ENCODE measurements at regions not wholly inside any gene's neighbourhood (a gene's known extent, or its start where the extent isn't known, plus 50 kb on each side); places are given as distances from the start of the nearest gene placed in this dataset.

- Mint-ChIP-seq H3K4me3 (no peak overlapping the region), H3K27me3 (no peaks in the 10 kb centered on the region), H3K27ac (ENCODE audit: low read depth) (no peak overlapping the region), H3K9me3 (peaks cover 19% of the 10 kb centered on the region), H3K4me1 (no peaks in the 10 kb centered on the region), H3K36me3 (ENCODE audit: insufficient read depth) (no peaks in the 10 kb centered on the region)
- DNase-seq (ENCODE audit: low spot score in 2 of 2) (no peak), ATAC-seq (replicated peaks; ENCODE audit: extremely low read depth, poor library complexity, severe bottlenecking) (no peak)
Observed at GRCh38 chr4:11011249-11011648, 326.7 kb upstream of the CLNK start.

DNA sequence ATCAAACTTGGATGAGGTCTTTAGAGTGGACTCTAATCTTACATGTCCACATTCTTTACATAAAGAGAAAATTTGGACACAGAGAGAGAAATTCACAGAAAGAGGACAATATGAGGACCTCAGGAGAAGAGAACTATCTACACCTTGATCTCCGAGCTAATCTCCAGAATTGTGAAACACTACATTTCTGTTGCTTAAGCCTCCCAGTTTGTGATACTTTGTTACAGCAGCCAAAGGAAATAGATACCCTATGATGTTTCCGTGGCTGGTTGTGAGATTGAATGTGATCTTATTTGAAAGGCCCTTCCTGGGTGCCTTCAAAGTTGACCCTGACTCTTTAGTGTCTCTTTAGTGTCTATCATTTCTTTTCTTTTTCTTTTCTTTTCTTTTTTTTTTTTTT is 326.1 kb upstream of the CLNK start:
- ATAC-seq (replicated peaks; ENCODE audit: extremely low read depth, poor library complexity, severe bottlenecking) = no peak
- no peaks in the 10 kb centered on the region for H3K27me3 Mint-ChIP-seq

GRCh38 chr4:11009281-11009680 is 324.7 kb upstream of the CLNK start:
- H3K9me3 Mint-ChIP-seq = peaks cover 19% of the 10 kb centered on the region
- no peaks in the 10 kb centered on the region for H3K27me3 Mint-ChIP-seq
- ATAC-seq (replicated peaks; ENCODE audit: extremely low read depth, poor library complexity, severe bottlenecking) (no peak), DNase-seq (ENCODE audit: low spot score in 2 of 2) (no peak)
- H3K27ac Mint-ChIP-seq (ENCODE audit: low read depth) = no peak overlapping the region
- no peaks in the 10 kb centered on the region for H3K36me3 Mint-ChIP-seq (ENCODE audit: insufficient read depth)
- no peak overlapping the region for H3K4me3 Mint-ChIP-seq
- H3K4me1 Mint-ChIP-seq = no peaks in the 10 kb centered on the region

More for the DNA sequence above, 326.1 kb upstream of the CLNK start:
- Mint-ChIP-seq H3K4me1 (no peaks in the 10 kb centered on the region), H3K27ac (ENCODE audit: low read depth) (no peak overlapping the region), H3K36me3 (ENCODE audit: insufficient read depth) (no peaks in the 10 kb centered on the region), H3K4me3 (no peak overlapping the region), H3K9me3 (peaks cover 19% of the 10 kb centered on the region)
- no peak for DNase-seq (ENCODE audit: low spot score in 2 of 2)

GRCh38 chr4:11005300-11005699 is 320.7 kb upstream of the CLNK start:
- no peak overlapping the region for H3K27ac Mint-ChIP-seq (ENCODE audit: low read depth)
- H3K9me3 Mint-ChIP-seq = peaks cover 13% of the 10 kb centered on the region
- H3K4me3 Mint-ChIP-seq = no peak overlapping the region
- H3K27me3 Mint-ChIP-seq = no peaks in the 10 kb centered on the region
- no peak for DNase-seq (ENCODE audit: low spot score in 2 of 2)
- no peaks in the 10 kb centered on the region for H3K4me1 Mint-ChIP-seq
- no peak for ATAC-seq (replicated peaks; ENCODE audit: extremely low read depth, poor library complexity, severe bottlenecking)
- H3K36me3 Mint-ChIP-seq (ENCODE audit: insufficient read depth) = no peaks in the 10 kb centered on the region

GRCh38 chr4:11004818-11005217 is 320.2 kb upstream of the CLNK start:
- H3K27ac Mint-ChIP-seq (ENCODE audit: low read depth) = no peak overlapping the region
- no peak overlapping the region for H3K4me3 Mint-ChIP-seq
- no peaks in the 10 kb centered on the region for H3K27me3 Mint-ChIP-seq
- DNase-seq (ENCODE audit: low spot score in 2 of 2) (no peak), ATAC-seq (replicated peaks; ENCODE audit: extremely low read depth, poor library complexity, severe bottlenecking) (no peak)
- no peaks in the 10 kb centered on the region for H3K36me3 Mint-ChIP-seq (ENCODE audit: insufficient read depth)
- H3K9me3 Mint-ChIP-seq = peaks cover 13% of the 10 kb centered on the region
- H3K4me1 Mint-ChIP-seq = no peaks in the 10 kb centered on the region

DNA sequence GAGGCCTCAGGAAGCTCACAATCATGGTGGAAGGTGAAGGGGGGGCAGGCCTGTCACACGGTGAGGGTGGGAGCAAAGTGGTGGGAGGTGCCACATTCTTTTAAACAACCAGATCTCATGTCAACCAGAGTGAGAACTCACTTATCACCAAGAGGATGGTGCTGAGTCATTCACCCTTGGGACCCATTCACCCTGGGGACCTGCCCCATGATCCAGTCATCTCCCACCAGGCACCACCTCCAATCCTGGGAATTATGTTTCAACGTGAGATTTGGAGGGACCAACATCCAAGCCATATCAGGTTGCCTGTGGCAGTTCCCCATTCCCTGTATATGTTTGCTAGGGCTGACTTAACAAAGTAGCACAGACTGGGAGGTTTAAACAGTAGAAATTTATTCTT is 318.4 kb upstream of the CLNK start:
- Mint-ChIP-seq H3K27ac (ENCODE audit: low read depth) (no peak overlapping the region), H3K4me1 (no peaks in the 10 kb centered on the region), H3K4me3 (no peak overlapping the region), H3K27me3 (no peaks in the 10 kb centered on the region), H3K36me3 (ENCODE audit: insufficient read depth) (no peaks in the 10 kb centered on the region), H3K9me3 (peaks cover 10% of the 10 kb centered on the region)
- no peak for DNase-seq (ENCODE audit: low spot score in 2 of 2)
- ATAC-seq (replicated peaks; ENCODE audit: extremely low read depth, poor library complexity, severe bottlenecking) = no peak

GRCh38 chr4:10998846-10999245 is 314.3 kb upstream of the CLNK start:
- ATAC-seq (replicated peaks; ENCODE audit: extremely low read depth, poor library complexity, severe bottlenecking) (no peak), DNase-seq (ENCODE audit: low spot score in 2 of 2) (no peak)
- no peaks in the 10 kb centered on the region for H3K4me1 Mint-ChIP-seq
- no peak overlapping the region for H3K4me3 Mint-ChIP-seq
- no peaks in the 10 kb centered on the region for H3K9me3 Mint-ChIP-seq
- no peak overlapping the region for H3K27ac Mint-ChIP-seq (ENCODE audit: low read depth)
- H3K36me3 Mint-ChIP-seq (ENCODE audit: insufficient read depth) = no peaks in the 10 kb centered on the region
- H3K27me3 Mint-ChIP-seq = no peaks in the 10 kb centered on the region

DNA sequence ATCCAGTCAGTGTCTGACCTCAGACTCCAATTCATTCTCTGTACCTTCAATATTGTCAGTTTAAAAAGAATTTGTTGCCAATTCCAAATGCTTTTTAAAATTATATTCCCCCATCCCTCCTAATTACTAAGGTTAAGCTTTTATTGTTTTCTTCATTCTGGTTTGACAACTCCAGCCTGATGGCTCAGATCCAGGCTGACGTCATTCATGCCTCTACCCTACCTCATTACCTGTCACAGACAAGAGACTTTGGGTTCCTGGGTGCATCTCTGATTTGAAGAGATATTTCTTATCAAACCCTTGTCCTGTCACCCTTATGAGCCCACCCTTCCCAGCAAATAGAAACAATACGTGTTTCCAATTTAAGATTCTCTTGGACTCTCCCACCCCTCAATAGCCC is 300.2 kb upstream of the CLNK start:
- Mint-ChIP-seq H3K4me1 (no peaks in the 10 kb centered on the region), H3K4me3 (no peak overlapping the region), H3K27ac (ENCODE audit: low read depth) (no peak overlapping the region), H3K9me3 (no peaks in the 10 kb centered on the region), H3K36me3 (ENCODE audit: insufficient read depth) (no peaks in the 10 kb centered on the region), H3K27me3 (no peaks in the 10 kb centered on the region)
- DNase-seq (ENCODE audit: low spot score in 2 of 2) (no peak), ATAC-seq (replicated peaks; ENCODE audit: extremely low read depth, poor library complexity, severe bottlenecking) (no peak)

GRCh38 chr4:10983885-10984640 is 299.5 kb upstream of the CLNK start:
- no peak for DNase-seq (ENCODE audit: low spot score in 2 of 2)
- H3K9me3 Mint-ChIP-seq = no peaks in the 10 kb centered on the region

DNA sequence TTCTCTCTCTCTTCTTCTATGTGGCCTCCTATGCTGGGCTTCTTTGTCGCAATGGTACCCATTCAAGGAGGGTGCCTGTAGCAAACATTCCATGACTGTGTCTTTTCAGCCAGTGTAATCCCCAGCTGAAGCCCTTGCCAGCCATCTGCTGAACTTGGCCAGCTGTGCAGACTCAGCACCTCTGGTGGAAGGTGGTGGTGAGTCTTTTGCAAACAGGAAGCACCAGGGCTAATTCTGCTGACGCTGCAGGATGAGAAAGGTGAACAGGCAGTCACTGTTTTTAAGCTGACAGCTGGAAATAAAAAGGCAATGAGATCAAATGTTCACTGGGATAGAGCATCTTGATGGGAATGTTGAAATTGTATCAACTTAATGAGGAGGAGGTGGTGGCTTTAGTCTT is 298.7 kb upstream of the CLNK start:
- H3K36me3 Mint-ChIP-seq (ENCODE audit: insufficient read depth) = no peaks in the 10 kb centered on the region
- H3K27ac Mint-ChIP-seq (ENCODE audit: low read depth) = no peak overlapping the region
- no peaks in the 10 kb centered on the region for H3K4me1 Mint-ChIP-seq
- no peak overlapping the region for H3K4me3 Mint-ChIP-seq
- no peaks in the 10 kb centered on the region for H3K9me3 Mint-ChIP-seq
- no peak for DNase-seq (ENCODE audit: low spot score in 2 of 2)
- ATAC-seq (replicated peaks; ENCODE audit: extremely low read depth, poor library complexity, severe bottlenecking) = no peak
- H3K27me3 Mint-ChIP-seq = no peaks in the 10 kb centered on the region

More at GRCh38 chr4:10983885-10984640, 299.5 kb upstream of the CLNK start:
- ATAC-seq (replicated peaks; ENCODE audit: extremely low read depth, poor library complexity, severe bottlenecking) = no peak
- Mint-ChIP-seq H3K36me3 (ENCODE audit: insufficient read depth) (no peaks in the 10 kb centered on the region), H3K27me3 (no peaks in the 10 kb centered on the region), H3K4me3 (no peak overlapping the region), H3K4me1 (no peaks in the 10 kb centered on the region), H3K27ac (ENCODE audit: low read depth) (no peak overlapping the region)

DNA sequence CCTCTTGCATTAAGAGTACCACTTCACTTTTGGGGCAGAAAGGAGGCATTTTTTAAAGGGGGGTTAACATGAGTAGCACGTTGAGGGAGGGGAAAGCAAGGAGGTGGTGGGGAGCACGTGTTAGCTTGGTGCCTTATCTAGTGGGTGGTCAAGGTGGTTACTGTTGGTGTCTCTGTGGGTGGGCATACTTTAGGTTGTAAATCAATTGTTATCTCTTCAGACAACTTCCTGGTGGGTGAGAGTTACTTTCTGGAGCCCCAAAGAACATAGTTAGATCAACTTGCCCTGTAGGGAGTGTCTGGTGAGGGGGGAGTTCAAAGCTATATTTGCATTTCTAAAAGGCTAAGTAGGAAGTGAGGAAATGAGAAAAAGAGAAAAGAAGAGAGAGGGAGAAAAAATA is 297.7 kb upstream of the CLNK start:
- Mint-ChIP-seq H3K9me3 (no peaks in the 10 kb centered on the region), H3K27me3 (no peaks in the 10 kb centered on the region), H3K4me1 (no peaks in the 10 kb centered on the region), H3K27ac (ENCODE audit: low read depth) (no peak overlapping the region), H3K36me3 (ENCODE audit: insufficient read depth) (no peaks in the 10 kb centered on the region), H3K4me3 (no peak overlapping the region)
- ATAC-seq (replicated peaks; ENCODE audit: extremely low read depth, poor library complexity, severe bottlenecking) (no peak), DNase-seq (ENCODE audit: low spot score in 2 of 2) (no peak)

GRCh38 chr4:10981576-10981975 is 297.0 kb upstream of the CLNK start:
- DNase-seq (ENCODE audit: low spot score in 2 of 2) (no peak), ATAC-seq (replicated peaks; ENCODE audit: extremely low read depth, poor library complexity, severe bottlenecking) (no peak)
- H3K36me3 Mint-ChIP-seq (ENCODE audit: insufficient read depth) = no peaks in the 10 kb centered on the region
- no peaks in the 10 kb centered on the region for H3K4me1 Mint-ChIP-seq
- H3K27ac Mint-ChIP-seq (ENCODE audit: low read depth) = no peak overlapping the region
- H3K4me3 Mint-ChIP-seq = no peak overlapping the region
- no peaks in the 10 kb centered on the region for H3K27me3 Mint-ChIP-seq
- H3K9me3 Mint-ChIP-seq = no peaks in the 10 kb centered on the region

DNA sequence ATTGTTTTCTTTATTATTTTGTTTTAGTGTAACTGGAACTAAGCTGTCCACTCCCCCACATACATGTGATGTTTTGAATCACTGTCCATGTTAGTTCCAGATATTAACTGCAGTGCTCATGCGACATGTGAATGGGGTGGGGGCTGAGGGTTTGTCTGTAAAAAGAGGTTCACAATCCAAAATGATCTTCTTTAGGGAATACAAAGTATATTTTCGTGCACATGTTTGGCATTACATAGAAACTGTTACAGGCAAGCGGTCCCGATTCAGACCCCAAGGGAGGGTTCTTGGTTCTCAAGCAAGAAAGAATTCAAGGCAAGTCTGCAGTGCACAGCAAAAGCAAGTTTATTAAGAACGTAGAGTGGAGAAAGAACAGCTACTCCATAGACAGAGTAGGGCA is 296.5 kb upstream of the CLNK start:
- H3K27me3 Mint-ChIP-seq = no peaks in the 10 kb centered on the region
- H3K4me1 Mint-ChIP-seq = no peaks in the 10 kb centered on the region
- H3K4me3 Mint-ChIP-seq = no peak overlapping the region
- ATAC-seq (replicated peaks; ENCODE audit: extremely low read depth, poor library complexity, severe bottlenecking) (no peak), DNase-seq (ENCODE audit: low spot score in 2 of 2) (no peak)
- no peaks in the 10 kb centered on the region for H3K9me3 Mint-ChIP-seq
- no peaks in the 10 kb centered on the region for H3K36me3 Mint-ChIP-seq (ENCODE audit: insufficient read depth)
- H3K27ac Mint-ChIP-seq (ENCODE audit: low read depth) = no peak overlapping the region

All from central memory CD8-positive, alpha-beta T cell (primary cell).